ENCODE measurements at regions not wholly inside any gene's neighbourhood (a gene's known extent, or its start where the extent isn't known, plus 50 kb on each side); places are given as distances from the start of the nearest gene placed in this dataset.

- no peak overlapping the region for H3K4me3 ChIP-seq (ENCODE audit: control insufficient read depth, low read depth, low read length)
These were observed 118.0 kb upstream of the ATP6AP2 start for GRCh38 chrX:40462795-40463194.

GRCh38 chrX:40460926-40461325, 119.8 kb upstream of the ATP6AP2 start:
- no peak overlapping the region for H3K4me3 ChIP-seq (ENCODE audit: control insufficient read depth, low read depth, low read length)
- TF ChIP-seq CTCF (conservative IDR thresholded peaks at IDR 0.05; ENCODE audit: control insufficient read depth, insufficient read depth, low read depth, low read length), result no peak
- DNase-seq (ENCODE audit: low read depth), result no peak

More at GRCh38 chrX:40462795-40463194, 118.0 kb upstream of the ATP6AP2 start:
- no peak for DNase-seq (ENCODE audit: low read depth)
- no peak for TF ChIP-seq CTCF (conservative IDR thresholded peaks at IDR 0.05; ENCODE audit: control insufficient read depth, insufficient read depth, low read depth, low read length)

- TF ChIP-seq CTCF (conservative IDR thresholded peaks at IDR 0.05; ENCODE audit: control insufficient read depth, insufficient read depth, low read depth, low read length), result no peak
- no peak overlapping the region for H3K4me3 ChIP-seq (ENCODE audit: control insufficient read depth, low read depth, low read length)
- DNase-seq (ENCODE audit: low read depth), result no peak
These were observed 121.1 kb upstream of the ATP6AP2 start for GRCh38 chrX:40459571-40460158.

- H3K4me3 ChIP-seq (ENCODE audit: control insufficient read depth, low read depth, low read length), result no peak overlapping the region
- no peak for TF ChIP-seq CTCF (conservative IDR thresholded peaks at IDR 0.05; ENCODE audit: control insufficient read depth, insufficient read depth, low read depth, low read length)
- DNase-seq (ENCODE audit: low read depth), result no peak
These were observed 123.4 kb upstream of the ATP6AP2 start for GRCh38 chrX:40457406-40457805.

GRCh38 chrX:40452031-40452430, 128.7 kb upstream of the ATP6AP2 start:
- no peak for DNase-seq (ENCODE audit: low read depth)
- TF ChIP-seq CTCF (conservative IDR thresholded peaks at IDR 0.05; ENCODE audit: control insufficient read depth, insufficient read depth, low read depth, low read length), result no peak
- no peak overlapping the region for H3K4me3 ChIP-seq (ENCODE audit: control insufficient read depth, low read depth, low read length)

GRCh38 chrX:40449956-40450706, 130.6 kb upstream of the ATP6AP2 start:
- TF ChIP-seq CTCF (conservative IDR thresholded peaks at IDR 0.05; ENCODE audit: control insufficient read depth, insufficient read depth, low read depth, low read length), result no peak
- H3K4me3 ChIP-seq (ENCODE audit: control insufficient read depth, low read depth, low read length), result no peak overlapping the region

More at GRCh38 chrX:40449956-40450706, 130.6 kb upstream of the ATP6AP2 start:
- no peak for DNase-seq (ENCODE audit: low read depth)

Measured in fibroblast of mammary gland (primary cell).